HG03575 (cell line): ENCODE measurements at regions not wholly inside any gene's neighbourhood (a gene's known extent, or its start where the extent isn't known, plus 50 kb on each side); places are given as distances from the start of the nearest gene placed in this dataset.
"Not testable (repeated sequence)": the region's sequence is repeated elsewhere in the genome, so short reads cannot be mapped to it uniquely, and the experiment has no call there.

ENCODE experiments used
- ATAC-seq: cut with Tn5 transposase; IDR thresholded peaks from one replicate; pipeline ENCODE4 v1.9.1; 2021; ENCODE audit not compliant: unreplicated experiment, insufficient number of reproducible peaks, low FRiP score; ENCODE audit errors: extremely low read depth

DNA sequence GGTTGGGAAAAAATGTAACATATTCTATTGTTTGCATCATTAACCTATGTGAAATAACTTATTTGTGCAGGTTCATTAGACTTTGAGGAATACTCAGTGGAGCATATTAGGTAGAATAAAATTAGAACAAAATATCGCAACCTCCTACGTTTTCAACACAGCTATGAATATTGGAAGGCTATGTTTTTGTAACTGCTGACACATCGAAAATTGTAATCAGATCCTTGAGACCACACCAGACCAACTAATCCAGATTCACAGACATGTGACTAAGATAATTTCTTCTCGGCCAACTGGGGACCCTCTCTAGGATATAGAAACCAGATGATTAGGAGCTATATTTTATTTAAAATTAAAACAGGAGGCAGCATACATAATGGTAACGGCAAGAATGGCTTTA, 77.5 kb upstream of the VWC2 start:
- ATAC-seq: no peak

DNA sequence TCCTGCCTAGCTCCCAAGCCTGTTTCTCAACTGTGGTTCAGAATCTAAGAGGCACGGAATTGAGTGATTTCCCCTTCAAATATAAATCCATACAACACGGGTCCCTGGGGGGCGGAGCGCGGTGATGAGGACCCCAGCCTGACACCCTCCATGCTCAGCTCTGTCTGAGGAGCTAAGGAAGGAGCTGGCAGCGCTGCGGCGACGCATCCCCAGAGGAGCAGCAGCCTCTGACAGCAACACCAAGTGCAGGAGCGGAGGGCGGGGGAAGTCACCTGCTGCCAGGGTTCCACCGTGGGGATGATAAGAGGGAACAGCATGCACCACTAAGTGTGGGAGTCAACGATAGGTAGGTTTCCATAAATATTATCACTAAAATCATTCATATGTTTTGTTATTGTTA, 72.6 kb upstream of the VWC2 start:
- ATAC-seq: no peak

DNA sequence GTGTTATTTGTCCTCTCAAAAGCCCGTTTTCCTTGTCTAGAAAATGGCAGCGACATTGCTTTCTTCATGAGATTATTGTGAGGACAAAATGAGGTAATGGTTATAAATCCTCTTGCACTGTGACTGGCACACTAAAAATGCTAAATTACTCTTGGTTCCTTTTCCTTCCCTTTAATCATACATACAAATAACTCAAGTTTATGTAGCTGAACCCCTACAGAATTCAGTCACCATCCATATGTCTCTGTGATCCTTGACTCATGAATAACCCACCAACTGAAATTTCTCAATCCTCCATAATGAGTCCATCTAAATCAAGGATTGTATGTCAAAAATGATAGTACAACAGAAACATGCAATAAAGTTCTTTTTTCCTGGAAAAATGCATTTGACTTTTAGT, 71.3 kb upstream of the VWC2 start:
- no peak for ATAC-seq

DNA sequence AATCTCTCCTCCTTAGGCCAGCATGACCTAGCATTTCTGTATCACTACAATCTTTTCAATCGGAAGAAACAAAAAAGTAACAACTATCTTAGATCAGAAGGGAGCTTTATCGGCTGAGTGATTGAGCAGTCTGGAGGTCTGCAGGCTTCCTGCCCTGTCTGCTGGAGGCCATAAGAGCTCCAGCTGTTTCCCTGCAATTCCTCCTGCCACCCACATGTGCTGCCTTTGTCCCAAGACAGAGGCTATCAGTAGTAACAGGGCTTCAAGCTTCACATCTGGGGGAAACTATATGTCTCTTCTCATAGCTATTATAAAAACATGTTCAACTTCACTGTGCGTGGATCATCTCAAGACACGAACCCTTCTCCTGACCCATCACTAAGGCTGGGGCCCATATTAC, 70.1 kb upstream of the VWC2 start:
- no peak for ATAC-seq

DNA sequence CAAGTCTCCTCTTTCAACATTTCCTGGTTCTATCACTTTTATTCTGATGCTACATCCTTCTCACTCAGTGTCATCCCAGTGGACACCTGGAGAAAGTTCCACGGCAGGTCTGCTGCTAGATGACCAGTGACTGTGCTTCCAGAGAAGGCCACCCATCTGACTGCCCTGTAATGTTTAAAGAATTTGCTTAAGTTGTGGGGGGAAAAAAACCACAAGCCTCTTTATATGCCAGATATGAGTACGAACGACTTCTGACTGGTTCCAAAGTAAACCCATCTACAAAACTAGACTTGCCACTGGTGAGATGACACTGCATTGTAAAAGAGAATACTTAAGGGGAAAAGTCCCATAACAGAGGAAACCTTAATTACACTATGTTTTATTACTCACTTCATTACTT, 69.6 kb upstream of the VWC2 start:
- no peak for ATAC-seq

DNA sequence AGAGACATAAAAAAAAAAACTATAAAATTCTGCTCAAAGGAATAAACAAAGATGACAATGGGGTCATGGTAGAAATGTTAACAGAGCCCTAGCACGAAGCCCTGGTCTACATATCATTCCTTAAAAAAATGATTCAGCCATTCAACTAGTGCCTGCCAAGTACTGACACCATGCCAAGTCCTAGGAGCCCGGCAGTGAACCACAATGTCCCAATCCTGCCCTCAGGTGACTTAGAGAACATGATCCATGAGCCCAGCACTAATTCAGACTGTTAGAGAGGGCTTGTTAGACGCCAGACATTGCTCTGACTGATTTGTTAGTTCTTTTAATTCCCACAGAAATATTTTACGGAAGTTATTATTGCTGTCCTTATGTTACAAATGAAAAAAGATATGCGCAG, 67.3 kb upstream of the VWC2 start:
- ATAC-seq: no peak

DNA sequence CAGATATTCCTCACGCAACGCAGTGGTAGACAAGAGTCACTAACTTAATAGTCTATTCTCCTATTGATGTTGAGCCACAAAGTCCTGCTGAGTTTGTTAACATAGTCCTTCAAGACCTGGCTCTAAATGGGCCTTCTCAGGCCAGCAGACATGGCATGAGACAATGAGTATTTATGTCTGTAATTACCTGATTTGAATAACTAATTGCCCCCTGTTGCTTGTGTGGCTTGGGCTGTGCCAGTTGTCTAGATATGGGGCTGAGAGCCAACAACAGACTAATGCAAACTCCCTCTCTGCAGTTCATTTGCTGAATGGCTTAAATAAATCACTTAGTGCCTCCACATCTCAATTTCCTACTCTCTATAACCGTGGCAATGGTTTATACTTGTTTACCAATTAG, 65.5 kb upstream of the VWC2 start:
- ATAC-seq: no peak

DNA sequence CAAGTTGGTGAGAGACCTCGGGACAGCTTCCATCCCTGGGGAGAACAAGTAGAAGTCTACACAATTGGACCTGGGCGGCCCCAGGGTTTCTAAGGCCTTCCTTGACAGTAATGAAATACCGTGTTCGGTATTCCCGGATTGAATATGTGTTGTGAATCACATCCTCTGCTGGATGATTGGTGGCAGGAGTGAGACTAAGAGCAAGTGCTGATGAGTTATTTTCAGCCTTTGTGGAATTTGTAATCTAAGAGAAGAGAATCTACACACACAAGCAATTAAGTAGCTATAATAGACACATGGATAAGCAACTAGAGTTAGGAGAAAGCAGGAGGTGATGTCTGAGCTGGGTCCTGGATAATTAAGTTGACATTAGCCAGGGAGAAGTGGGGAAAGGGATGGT, 64.8 kb upstream of the VWC2 start:
- ATAC-seq: no peak

DNA sequence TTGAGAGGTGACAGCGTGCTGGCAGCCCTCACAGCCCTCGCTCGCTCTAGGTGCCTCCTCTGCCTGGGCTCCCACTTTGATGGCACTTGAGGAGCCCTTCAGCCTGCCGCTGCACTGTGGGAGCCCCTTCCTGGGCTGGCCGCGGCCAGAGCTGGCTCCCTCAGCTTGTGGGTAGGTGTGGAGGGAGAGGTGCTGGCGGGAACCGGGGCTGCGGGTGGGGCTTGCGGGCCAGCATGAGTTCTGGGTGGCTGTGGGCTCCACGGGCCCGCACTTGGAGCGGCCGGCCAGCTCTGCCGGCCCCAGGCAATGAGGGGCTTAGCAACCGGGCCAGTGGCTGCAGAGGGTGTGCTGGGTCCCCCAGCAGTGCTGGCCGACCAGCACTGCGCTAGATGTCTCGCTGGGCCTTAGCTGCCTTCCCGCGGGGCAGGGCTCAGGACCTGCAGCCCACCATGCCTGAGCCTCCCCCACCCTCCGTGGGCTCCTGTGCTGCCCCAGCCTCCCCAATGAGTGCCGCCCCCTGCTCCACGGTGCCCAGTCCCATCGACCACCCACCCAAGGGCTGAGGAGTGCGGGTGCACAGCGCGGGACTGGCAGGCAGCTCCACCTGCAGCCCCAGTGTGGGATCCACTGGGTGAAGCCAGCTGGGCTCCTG, 62.2 kb upstream of the VWC2 start:
- ATAC-seq: not testable (repeated sequence)

DNA sequence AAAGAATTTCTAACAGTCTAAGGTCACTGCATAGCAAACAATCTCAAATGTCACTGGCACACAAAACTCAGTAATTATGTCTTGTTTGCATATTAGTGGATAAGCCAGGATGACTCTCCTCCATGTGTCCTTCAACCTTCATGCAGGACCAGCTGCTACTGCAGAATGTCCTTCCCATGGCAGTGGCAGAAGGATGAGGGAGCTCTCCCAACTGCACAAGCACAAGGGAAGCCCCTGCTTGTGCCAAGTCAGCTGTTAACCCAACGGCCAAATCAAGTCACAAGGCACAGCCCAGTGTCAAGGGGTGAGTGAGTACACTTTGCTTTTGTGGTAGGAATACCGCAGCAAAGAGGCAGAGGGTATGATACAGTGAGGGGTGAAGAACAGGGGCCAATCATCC, 59.3 kb upstream of the VWC2 start:
- ATAC-seq: no peak

DNA sequence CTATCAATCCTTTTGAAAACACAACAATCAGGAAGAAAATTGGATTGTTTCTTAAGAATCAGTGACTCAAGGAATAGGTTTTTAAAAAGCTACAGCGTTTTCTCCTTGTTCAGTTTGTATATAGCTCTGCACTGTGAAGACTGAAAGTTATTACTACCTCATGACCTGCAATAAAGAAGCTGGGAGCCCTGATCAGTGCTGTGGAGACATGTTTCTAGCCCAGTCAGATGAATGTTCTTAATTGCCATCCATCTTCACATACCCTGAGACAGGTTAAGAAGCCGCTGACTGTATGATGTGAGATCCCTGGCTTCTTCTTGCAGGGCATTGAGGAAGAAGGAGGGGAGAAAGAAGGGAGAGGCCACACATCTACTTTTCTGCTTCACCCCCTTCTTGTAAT, 58.0 kb upstream of the VWC2 start:
- no peak for ATAC-seq

DNA sequence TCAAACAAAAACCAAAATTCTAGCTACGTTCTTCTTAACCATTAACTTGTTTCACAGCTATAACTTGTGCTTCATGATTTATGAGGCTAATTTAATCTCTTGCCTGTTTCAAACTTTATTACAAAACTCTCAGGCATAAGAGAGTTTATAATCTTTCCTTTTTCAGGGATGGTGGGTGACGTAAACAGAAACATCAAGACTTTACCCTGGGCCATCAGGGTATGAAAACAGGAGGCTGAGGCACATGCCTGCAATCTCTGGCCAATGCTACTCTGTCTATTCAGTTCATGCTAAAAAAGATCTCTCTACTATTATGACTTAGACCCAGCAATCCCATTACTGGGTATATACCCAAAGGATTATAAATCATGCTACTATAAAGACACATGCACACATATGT, 55.9 kb upstream of the VWC2 start:
- ATAC-seq: no peak

DNA sequence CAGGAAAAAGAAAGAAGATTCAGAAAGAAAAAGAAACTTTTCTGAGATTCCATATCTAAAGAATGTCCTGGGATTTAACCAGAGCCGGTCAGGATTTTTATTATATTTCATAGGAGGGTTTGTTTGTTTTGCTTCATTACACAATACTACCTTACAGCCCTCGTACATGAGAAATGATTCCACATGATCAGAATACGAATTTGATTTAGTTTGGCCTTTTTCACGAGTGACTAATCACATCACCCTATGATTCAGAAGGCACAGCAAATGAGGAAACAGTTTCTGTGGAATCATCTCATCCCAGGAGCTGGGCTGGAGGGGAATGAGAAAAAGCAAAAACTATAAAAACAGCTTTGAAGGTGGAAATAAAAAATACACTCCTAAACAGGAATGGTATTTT, 54.7 kb upstream of the VWC2 start:
- ATAC-seq: no peak

DNA sequence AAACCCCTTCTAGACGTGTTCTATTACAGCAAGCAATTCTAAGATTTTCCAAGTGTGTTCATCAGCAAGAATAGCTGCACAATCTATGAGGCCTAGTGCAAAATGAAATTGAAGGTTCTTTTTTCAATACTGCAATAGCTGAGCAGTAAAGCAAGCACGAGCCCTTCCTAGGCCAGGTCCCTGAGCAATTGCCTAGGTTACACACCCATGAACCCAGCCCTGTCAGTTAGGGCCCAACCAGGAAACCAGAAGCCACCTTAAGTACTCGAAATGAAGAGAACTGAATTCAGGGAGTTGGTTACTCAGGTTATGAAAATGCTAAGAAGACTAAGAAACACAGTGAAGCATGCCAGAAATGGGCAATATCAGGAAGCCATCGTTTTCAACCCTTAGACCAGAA, 52.0 kb upstream of the VWC2 start:
- ATAC-seq: no peak
